Rectal smooth muscle tissue (tissue), 1 donor: ENCODE measurements at regions not wholly inside any gene's neighbourhood (a gene's known extent, or its start where the extent isn't known, plus 50 kb on each side); places are given as distances from the start of the nearest gene placed in this dataset.
"Not testable (repeated sequence)": the region's sequence is repeated elsewhere in the genome, so short reads cannot be mapped to it uniquely, and the experiment has no call there.

ENCODE experiments used
- H3K27ac ChIP-seq: one replicate; pipeline ENCODE4 v1.7.0; 2013; ENCODE audit warnings: low read depth, low read length, inconsistent platforms
- H3K27me3 ChIP-seq: one replicate; pipeline ENCODE4 v1.7.0; 2013; ENCODE audit warnings: low read length; ENCODE audit not compliant: control insufficient read depth, insufficient read depth
- H3K36me3 ChIP-seq: one replicate; pipeline ENCODE4 v1.7.0; 2013; ENCODE audit warnings: low read length; ENCODE audit not compliant: control insufficient read depth, insufficient read depth
- H3K4me1 ChIP-seq: one replicate; pipeline ENCODE4 v1.7.0; 2013; ENCODE audit warnings: low read length; ENCODE audit not compliant: control insufficient read depth, insufficient read depth
- H3K4me3 ChIP-seq: one replicate; pipeline ENCODE4 v1.7.0; 2013; ENCODE audit warnings: low read length
- H3K9ac ChIP-seq: one replicate; pipeline ENCODE4 v1.7.0; 2013; ENCODE audit warnings: low read length

- Histone ChIP-seq H3K27ac (no peak overlapping the region), H3K36me3 (no peaks in the 10 kb centered on the region), H3K4me1 (no peaks in the 10 kb centered on the region), H3K4me3 (no peak overlapping the region), H3K9ac (no peak overlapping the region), H3K27me3 (no peaks in the 10 kb centered on the region)
These were observed 336.5 kb upstream of the SFRP2 start for GRCh38 chr4:154125340-154125739.

GRCh38 chr4:154124539-154125255 lies 335.8 kb upstream of the SFRP2 start:
- no peak overlapping the region for H3K27ac ChIP-seq
- H3K27me3 ChIP-seq: no peaks in the 10 kb centered on the region
- H3K4me1 ChIP-seq: no peaks in the 10 kb centered on the region
- H3K9ac ChIP-seq: no peak overlapping the region
- H3K4me3 ChIP-seq: no peak overlapping the region
- no peaks in the 10 kb centered on the region for H3K36me3 ChIP-seq

- Histone ChIP-seq H3K27me3 (no peaks in the 10 kb centered on the region), H3K27ac (no peak overlapping the region), H3K4me3 (no peak overlapping the region), H3K9ac (no peak overlapping the region), H3K4me1 (no peaks in the 10 kb centered on the region), H3K36me3 (no peaks in the 10 kb centered on the region)
These were observed 335.0 kb upstream of the SFRP2 start for GRCh38 chr4:154123897-154124296.

GRCh38 chr4:154120690-154121345 lies 331.9 kb upstream of the SFRP2 start:
- no peak overlapping the region for H3K4me3 ChIP-seq
- H3K9ac ChIP-seq: no peak overlapping the region
- H3K36me3 ChIP-seq: no peaks in the 10 kb centered on the region
- H3K4me1 ChIP-seq: no peaks in the 10 kb centered on the region
- no peaks in the 10 kb centered on the region for H3K27me3 ChIP-seq
- no peak overlapping the region for H3K27ac ChIP-seq

GRCh38 chr4:154120006-154120676 lies 331.3 kb upstream of the SFRP2 start:
- Histone ChIP-seq H3K4me3 (no peak overlapping the region), H3K9ac (no peak overlapping the region), H3K27me3 (no peaks in the 10 kb centered on the region), H3K27ac (no peak overlapping the region), H3K4me1 (no peaks in the 10 kb centered on the region), H3K36me3 (no peaks in the 10 kb centered on the region)

GRCh38 chr4:154119317-154119716 lies 330.4 kb upstream of the SFRP2 start:
- Histone ChIP-seq H3K36me3 (no peaks in the 10 kb centered on the region), H3K27ac (no peak overlapping the region), H3K4me1 (no peaks in the 10 kb centered on the region), H3K9ac (no peak overlapping the region), H3K27me3 (no peaks in the 10 kb centered on the region), H3K4me3 (no peak overlapping the region)

GRCh38 chr4:154117726-154118125 lies 328.8 kb upstream of the SFRP2 start:
- H3K9ac ChIP-seq, H3K27me3 ChIP-seq, H3K36me3 ChIP-seq, H3K27ac ChIP-seq, H3K4me1 ChIP-seq, H3K4me3 ChIP-seq: not testable (repeated sequence)

GRCh38 chr4:154107337-154107736 lies 318.5 kb upstream of the SFRP2 start:
- Histone ChIP-seq H3K36me3 (no peaks in the 10 kb centered on the region), H3K4me1 (no peaks in the 10 kb centered on the region), H3K4me3 (no peak overlapping the region), H3K27me3 (no peaks in the 10 kb centered on the region), H3K9ac (no peak overlapping the region), H3K27ac (no peak overlapping the region)

- H3K4me1 ChIP-seq: no peaks in the 10 kb centered on the region
- H3K27me3 ChIP-seq: no peaks in the 10 kb centered on the region
- H3K36me3 ChIP-seq: no peaks in the 10 kb centered on the region
- no peak overlapping the region for H3K27ac ChIP-seq
- H3K4me3 ChIP-seq: no peak overlapping the region
- H3K9ac ChIP-seq: no peak overlapping the region
These were observed 299.9 kb upstream of the SFRP2 start for GRCh38 chr4:154088741-154089140.

GRCh38 chr4:154086247-154086646 lies 297.4 kb upstream of the SFRP2 start:
- no peak overlapping the region for H3K27ac ChIP-seq
- H3K9ac ChIP-seq: no peak overlapping the region
- no peak overlapping the region for H3K4me3 ChIP-seq
- H3K4me1 ChIP-seq: no peaks in the 10 kb centered on the region
- no peaks in the 10 kb centered on the region for H3K36me3 ChIP-seq
- H3K27me3 ChIP-seq: no peaks in the 10 kb centered on the region

GRCh38 chr4:154084864-154085263 lies 296.0 kb upstream of the SFRP2 start:
- Histone ChIP-seq H3K4me3 (no peak overlapping the region), H3K36me3 (no peaks in the 10 kb centered on the region), H3K9ac (no peak overlapping the region), H3K4me1 (no peaks in the 10 kb centered on the region), H3K27ac (no peak overlapping the region), H3K27me3 (no peaks in the 10 kb centered on the region)

GRCh38 chr4:154082760-154083535 lies 294.1 kb upstream of the SFRP2 start:
- no peak overlapping the region for H3K27ac ChIP-seq
- no peaks in the 10 kb centered on the region for H3K36me3 ChIP-seq
- H3K9ac ChIP-seq: no peak overlapping the region
- no peaks in the 10 kb centered on the region for H3K27me3 ChIP-seq
- H3K4me3 ChIP-seq: no peak overlapping the region
- no peaks in the 10 kb centered on the region for H3K4me1 ChIP-seq
